T-cell (primary cell): ENCODE measurements at regions not wholly inside any gene's neighbourhood (a gene's known extent, or its start where the extent isn't known, plus 50 kb on each side); places are given as distances from the start of the nearest gene placed in this dataset.
A peak's percentile ranks its signal among the peaks of the same experiment; 100 is the strongest.

Source experiments
- ATAC-seq, 4 experiments: fragments of 200-7000 bp in 3 of 4; fragments of 150-1000 bp in 1 of 4; cut with Tn5 transposase; replicated peaks in 1 of 4; 1 replicate in 3 of 4; 2 replicates in 1 of 4; pipeline ENCODE4 v1.10.0; 2021; ENCODE audit warnings: moderate library complexity in 3 of 4, mild to moderate bottlenecking in 2 of 4, moderate number of reproducible peaks in 1 of 4
- CTCF ChIA-PET, 2 donors: fragments of 300-600 bp; sonication (Branson Sonifier 250); formaldehyde crosslinking; loops; one replicate each; lab custom pipeline; 2022; ENCODE audit warnings: antibody characterized with exemption in 2 of 2; lab: Charles Lee
- POLR2A ChIA-PET, 2 donors: fragments of 300-600 bp; sonication (Branson Sonifier 250); formaldehyde crosslinking; loops; one replicate each; lab custom pipeline; 2022; ENCODE audit warnings: antibody characterized with exemption in 2 of 2; lab: Charles Lee
- DNase-seq, 35 experiments: peaks; one replicate each; pipeline versions ENCODE4 v3.0.0 to v3.0.0-alpha.2; 2013 to 2023
- H3K27ac ChIP-seq: one replicate; pipeline ENCODE4 v1.5.1; 2013; ENCODE audit warnings: low read length
- H3K27me3 ChIP-seq, 2 experiments: replicated peaks in 1 of 2; 1 replicate in 1 of 2; 2 replicates in 1 of 2; pipeline versions ENCODE4 v1.6.1 to v1.7.0; 2013; ENCODE audit warnings: low read length in 1 of 2, mixed read lengths in 1 of 2; ENCODE audit not compliant: control insufficient read depth in 2 of 2, insufficient read depth in 2 of 2; ENCODE audit errors: extremely low read depth in 1 of 2
- H3K36me3 ChIP-seq, 2 donors: 1 replicate in 1 of 2; 2 replicates in 1 of 2; pipeline versions ENCODE4 v1.6.1 to v1.7.0; 2013; ENCODE audit warnings: low read length in 1 of 2; ENCODE audit not compliant: control insufficient read depth in 2 of 2, insufficient read depth in 1 of 2; ENCODE audit errors: extremely low read depth in 1 of 2
- H3K4me1 ChIP-seq, 2 experiments: 1 replicate in 1 of 2; 2 replicates in 1 of 2; pipeline versions ENCODE4 v1.6.1 to v1.7.0; 2013; ENCODE audit warnings: low read length in 2 of 2, mixed read lengths in 1 of 2; ENCODE audit not compliant: insufficient read depth in 2 of 2, control insufficient read depth in 1 of 2; ENCODE audit errors: extremely low read depth in 1 of 2
- H3K4me3 ChIP-seq, 2 donors: 1 replicate in 1 of 2; 2 replicates in 1 of 2; pipeline versions ENCODE4 v1.5.1 to v1.7.0; 2013; ENCODE audit warnings: mild to moderate bottlenecking in 2 of 2, low read length in 1 of 2, moderate library complexity in 1 of 2; ENCODE audit not compliant: control insufficient read depth in 1 of 2; ENCODE audit errors: extremely low read depth in 1 of 2
- H3K9me3 ChIP-seq: 2 replicates; pipeline ENCODE4 v1.7.0; 2013
- H3K27ac Mint-ChIP-seq, 2 donors: one replicate each; pipeline ENCODE4 v1.8.0; 2020 to 2021; ENCODE audit warnings: mild to moderate bottlenecking in 2 of 2, mixed read lengths in 2 of 2
- H3K27me3 Mint-ChIP-seq, 2 donors: one replicate each; pipeline ENCODE4 v1.8.0; 2021 to 2022; ENCODE audit warnings: mixed read lengths in 2 of 2
- H3K36me3 Mint-ChIP-seq: one replicate; pipeline ENCODE4 v1.8.0; 2021; ENCODE audit warnings: mixed read lengths
- H3K4me1 Mint-ChIP-seq, 3 donors: one replicate each; pipeline ENCODE4 v1.8.0; 2020 to 2022; ENCODE audit warnings: mixed read lengths in 3 of 3, mild to moderate bottlenecking in 1 of 3
- H3K4me3 Mint-ChIP-seq, 3 donors: one replicate each; pipeline ENCODE4 v1.8.0; 2020 to 2022; ENCODE audit warnings: mild to moderate bottlenecking in 3 of 3, mixed read lengths in 3 of 3, moderate library complexity in 3 of 3
- H3K9me3 Mint-ChIP-seq, 3 donors: one replicate each; pipeline ENCODE4 v1.8.0; 2020 to 2022; ENCODE audit warnings: mixed read lengths in 3 of 3
- WGBS: methylation state at CpG from one replicate; pipeline ENCODE4 v1.1.5; 2013; ENCODE audit warnings: missing lambda C conversion rate; ENCODE audit not compliant: insufficient coverage; 5-methylcytosine and 5-hydroxymethylcytosine counted together

DNA sequence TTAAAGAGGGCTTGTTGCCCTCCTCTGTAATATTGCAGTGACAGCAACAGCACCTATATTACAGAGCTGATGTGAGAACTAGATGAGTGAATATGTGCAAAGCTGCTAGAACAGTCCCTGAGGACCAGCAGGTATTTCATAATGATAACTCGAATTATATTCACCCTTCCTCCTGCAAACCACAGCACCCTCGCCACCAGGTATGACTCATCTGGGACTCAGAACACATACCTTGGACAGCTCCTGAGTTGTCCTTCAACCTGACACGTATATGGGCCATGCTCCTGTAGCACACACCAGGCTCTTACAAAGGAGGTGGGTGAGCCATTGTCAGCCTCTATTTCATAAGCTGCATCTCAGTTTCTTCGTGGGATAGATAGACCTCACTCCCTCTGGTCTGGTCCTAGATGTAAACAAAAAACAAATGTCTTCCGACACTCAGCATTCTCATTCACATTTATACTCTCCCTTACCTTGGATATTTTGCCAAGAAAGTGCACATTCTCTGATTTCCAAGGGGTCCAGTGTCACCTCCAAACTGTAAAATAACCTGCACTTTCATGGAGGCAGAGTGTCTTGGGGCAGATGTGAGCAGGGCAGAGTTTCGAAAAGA, 124.5 kb downstream of the TLE3 start:
- Histone ChIP-seq H3K36me3 (no peaks in the 10 kb centered on the region), H3K4me3 (no peak overlapping the region), H3K27me3 (peaks cover 0 to 22% of the 10 kb centered on the region in 2 experiments), H3K27ac (no peak overlapping the region), H3K4me1 (no peaks in the 10 kb centered on the region), H3K9me3 (no peaks in the 10 kb centered on the region)
- peaks cover 10 to 34% of the 10 kb centered on the region in 2 donors for H3K27me3 Mint-ChIP-seq
- DNase-seq (peak in 3 of 35 experiments; percentile 4 to 22 (median 19)), ATAC-seq (peak in 2 of 4 experiments; percentile 33 to 44)
- WGBS: 47% methylated on average over 4 of the region's 6 CpGs
- POLR2A ChIA-PET: no interaction called here
- H3K27ac Mint-ChIP-seq: no peak overlapping the region
- no peaks in the 10 kb centered on the region for H3K36me3 Mint-ChIP-seq
- CTCF ChIA-PET: no interaction called here
- peaks cover 0 to 4% (median 3%) of the 10 kb centered on the region in 3 donors for H3K9me3 Mint-ChIP-seq
- H3K4me1 Mint-ChIP-seq: no peaks in the 10 kb centered on the region
- H3K4me3 Mint-ChIP-seq: no peak overlapping the region

DNA sequence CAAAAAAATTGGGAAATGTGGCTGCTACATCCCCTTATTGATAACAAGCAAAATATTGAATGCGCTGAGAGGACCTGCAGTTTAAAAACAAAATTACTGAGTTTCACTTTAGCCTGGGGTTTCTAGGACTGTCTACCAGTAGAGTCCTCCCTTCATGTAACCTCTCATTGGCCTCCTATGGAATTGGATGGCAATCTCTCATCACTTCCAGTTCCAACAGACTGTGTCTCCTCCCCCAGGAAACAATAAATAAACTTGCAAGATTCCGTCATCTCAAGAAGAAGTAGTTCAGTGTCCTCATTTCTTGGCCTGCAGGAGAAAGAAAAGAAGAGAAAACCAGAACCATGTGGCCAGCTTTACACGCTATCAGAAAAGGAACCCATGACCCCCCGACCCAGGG, 123.8 kb downstream of the TLE3 start:
- ATAC-seq: no peak
- peaks cover 10 to 31% of the 10 kb centered on the region in 2 donors for H3K27me3 Mint-ChIP-seq
- H3K27ac Mint-ChIP-seq: peak overlapping the region in 1 of 2 donors; percentile 53
- no peaks in the 10 kb centered on the region for H3K36me3 Mint-ChIP-seq
- H3K4me1 Mint-ChIP-seq: no peaks in the 10 kb centered on the region
- no peaks in the 10 kb centered on the region for H3K36me3 ChIP-seq
- H3K4me3 Mint-ChIP-seq: no peak overlapping the region
- peaks cover 0 to 27% of the 10 kb centered on the region in 2 experiments for H3K27me3 ChIP-seq
- no peak overlapping the region for H3K4me3 ChIP-seq
- H3K27ac ChIP-seq: no peak overlapping the region
- DNase-seq: no peak
- 89% methylated on average over 4 of the region's 4 CpGs for WGBS
- ChIA-PET POLR2A (no interaction called here), CTCF (no interaction called here)
- H3K9me3 ChIP-seq: no peaks in the 10 kb centered on the region
- H3K9me3 Mint-ChIP-seq: peaks cover 0 to 4% (median 3%) of the 10 kb centered on the region in 3 donors
- H3K4me1 ChIP-seq: no peaks in the 10 kb centered on the region

DNA sequence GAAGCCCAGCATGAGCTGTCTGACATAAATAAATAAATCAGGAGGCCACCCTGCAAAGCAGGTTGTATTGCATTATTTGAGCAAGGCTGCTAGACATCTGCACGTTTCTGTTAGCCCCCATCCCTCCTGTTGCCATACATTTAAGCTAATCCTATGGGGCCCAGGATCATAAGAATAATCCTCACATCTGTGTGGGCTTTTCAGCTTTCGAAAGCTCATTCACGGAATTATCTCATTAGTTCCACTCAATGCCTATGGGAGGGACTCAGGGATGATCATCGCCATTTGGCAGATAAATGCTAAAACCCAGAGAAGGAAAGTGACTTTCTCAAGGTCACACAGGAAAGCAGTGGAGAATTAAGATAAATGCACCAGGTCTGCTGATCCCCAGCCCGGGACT, 123.4 kb downstream of the TLE3 start:
- DNase-seq (no peak), ATAC-seq (no peak)
- no peaks in the 10 kb centered on the region for H3K4me1 Mint-ChIP-seq
- peaks cover 0 to 4% (median 3%) of the 10 kb centered on the region in 3 donors for H3K9me3 Mint-ChIP-seq
- no peak overlapping the region for H3K4me3 Mint-ChIP-seq
- CTCF ChIA-PET: no interaction called here
- peaks cover 10 to 33% of the 10 kb centered on the region in 2 donors for H3K27me3 Mint-ChIP-seq
- Histone ChIP-seq H3K4me3 (no peak overlapping the region), H3K9me3 (no peaks in the 10 kb centered on the region), H3K27ac (no peak overlapping the region), H3K27me3 (peaks cover 0 to 28% of the 10 kb centered on the region in 2 experiments), H3K4me1 (no peaks in the 10 kb centered on the region), H3K36me3 (no peaks in the 10 kb centered on the region)
- no peaks in the 10 kb centered on the region for H3K36me3 Mint-ChIP-seq
- no CpG with 5 or more reads among the region's 5 CpGs for WGBS
- POLR2A ChIA-PET: no interaction called here
- H3K27ac Mint-ChIP-seq: no peak overlapping the region

DNA sequence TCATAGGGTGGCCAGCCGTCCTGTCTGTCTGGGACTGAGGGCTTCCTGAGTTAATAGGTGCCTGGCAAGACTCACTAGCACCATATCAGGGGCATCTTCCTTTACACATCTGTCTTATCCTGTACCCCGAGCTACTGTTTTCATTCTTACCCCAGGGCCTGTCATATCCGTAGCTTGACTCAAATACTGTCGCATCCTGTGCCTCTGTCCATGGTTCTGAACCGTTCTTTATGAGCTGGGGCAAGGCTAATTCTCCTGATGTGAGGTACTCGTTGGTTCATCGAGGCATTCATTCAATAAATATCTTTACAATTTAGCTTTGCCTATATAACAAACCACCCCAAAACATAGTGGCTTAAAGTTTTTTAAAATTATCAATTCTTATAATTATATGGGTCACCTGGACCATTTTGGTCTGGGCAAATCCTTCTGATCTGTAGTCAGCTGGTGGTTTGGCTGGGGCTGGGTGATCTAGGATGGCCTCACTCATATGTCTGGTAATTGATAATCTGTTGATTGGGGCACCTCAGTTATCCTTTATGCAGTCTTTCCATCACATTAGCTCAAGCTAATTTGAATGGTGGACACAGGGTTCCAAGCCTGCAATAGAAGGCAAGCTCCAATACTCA, 121.2 kb downstream of the TLE3 start:
- peaks cover 0 to 4% (median 3%) of the 10 kb centered on the region in 3 donors for H3K9me3 Mint-ChIP-seq
- Histone ChIP-seq H3K4me3 (no peak overlapping the region), H3K27me3 (peaks cover 0 to 23% of the 10 kb centered on the region in 2 experiments), H3K27ac (no peak overlapping the region), H3K9me3 (no peaks in the 10 kb centered on the region), H3K4me1 (no peaks in the 10 kb centered on the region), H3K36me3 (no peaks in the 10 kb centered on the region)
- ChIA-PET POLR2A (no interaction called here), CTCF (no interaction called here)
- H3K27ac Mint-ChIP-seq: no peak overlapping the region
- H3K27me3 Mint-ChIP-seq: peaks cover 10 to 38% of the 10 kb centered on the region in 2 donors
- 19% methylated on average over 5 of the region's 7 CpGs for WGBS
- H3K4me1 Mint-ChIP-seq: no peaks in the 10 kb centered on the region
- no peak overlapping the region for H3K4me3 Mint-ChIP-seq
- no peaks in the 10 kb centered on the region for H3K36me3 Mint-ChIP-seq
- DNase-seq: peak in 26 of 35 experiments; percentile 7 to 73 (median 28)
- ATAC-seq: peak in 3 of 4 experiments; percentile 30 to 57 (median 37)

DNA sequence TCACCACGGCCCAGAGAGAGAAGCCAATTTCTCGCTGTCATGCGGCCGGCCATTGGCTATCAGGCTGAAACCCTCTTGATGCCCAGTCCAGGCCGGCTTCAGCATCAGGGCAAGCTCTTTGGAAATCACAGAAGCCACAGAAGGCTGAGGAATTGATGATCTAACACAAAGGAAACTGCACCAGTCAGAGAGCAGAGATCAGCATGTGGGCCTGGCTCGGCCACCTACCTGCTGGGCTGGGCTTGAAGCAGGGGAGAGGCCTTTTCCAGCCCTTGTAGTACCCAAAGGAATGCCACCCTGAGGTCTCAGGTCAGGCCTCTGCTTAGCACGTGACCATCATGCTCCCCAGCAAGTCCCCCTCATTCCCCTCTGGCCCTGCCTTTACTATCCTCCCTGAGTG, 119.1 kb downstream of the TLE3 start:
- Mint-ChIP-seq H3K4me1 (no peaks in the 10 kb centered on the region), H3K27ac (no peak overlapping the region), H3K36me3 (no peaks in the 10 kb centered on the region), H3K27me3 (peaks cover under 1 to 38% of the 10 kb centered on the region in 2 donors), H3K4me3 (no peak overlapping the region), H3K9me3 (peaks cover 0 to 4% (median 3%) of the 10 kb centered on the region in 3 donors)
- ATAC-seq (no peak), DNase-seq (no peak)
- no peaks in the 10 kb centered on the region for H3K4me1 ChIP-seq
- no peaks in the 10 kb centered on the region for H3K36me3 ChIP-seq
- H3K4me3 ChIP-seq: no peak overlapping the region
- peaks cover 0 to 36% of the 10 kb centered on the region in 2 experiments for H3K27me3 ChIP-seq
- POLR2A ChIA-PET: no interaction called here
- H3K9me3 ChIP-seq: no peaks in the 10 kb centered on the region
- no peak overlapping the region for H3K27ac ChIP-seq
- 73% methylated on average over 7 of the region's 7 CpGs for WGBS
- CTCF ChIA-PET: no interaction called here

DNA sequence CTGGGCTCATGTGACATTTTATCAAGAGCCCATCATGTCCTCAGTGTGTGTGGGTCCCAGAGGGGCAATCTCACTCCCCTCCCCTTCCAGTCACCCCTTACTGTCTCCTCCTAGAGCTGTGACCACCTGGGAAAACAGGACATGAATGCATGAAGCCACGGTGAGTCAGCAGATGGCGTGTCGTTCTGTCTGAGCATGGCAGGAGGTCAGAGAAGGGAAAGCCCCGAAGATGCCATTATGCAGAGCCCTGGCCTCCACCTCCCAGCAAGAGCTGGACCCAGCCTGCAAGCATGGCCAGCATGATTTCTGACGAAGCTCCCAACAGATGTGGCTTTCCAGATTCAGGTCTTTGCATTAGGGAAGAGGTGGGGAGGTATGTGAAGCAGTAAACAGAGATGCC, 118.5 kb downstream of the TLE3 start:
- ATAC-seq (no peak), DNase-seq (no peak)
- Histone ChIP-seq H3K4me3 (no peak overlapping the region), H3K27ac (no peak overlapping the region), H3K36me3 (no peaks in the 10 kb centered on the region), H3K4me1 (no peaks in the 10 kb centered on the region), H3K27me3 (peaks cover 0 to 37% of the 10 kb centered on the region in 2 experiments), H3K9me3 (no peaks in the 10 kb centered on the region)
- Mint-ChIP-seq H3K4me3 (no peak overlapping the region), H3K27ac (no peak overlapping the region), H3K27me3 (peaks cover 0 to 37% of the 10 kb centered on the region in 2 donors), H3K9me3 (peaks cover 0 to 4% (median 3%) of the 10 kb centered on the region in 3 donors), H3K36me3 (no peaks in the 10 kb centered on the region), H3K4me1 (no peaks in the 10 kb centered on the region)
- POLR2A ChIA-PET: interaction anchor here (0.5 to 0.6 kb wide), 2 partner anchors 221 to 241 kb away, joined by 3 to 10 read pairs; no protein-coding TSS in a partner anchor
- 0% methylated on average over 4 of the region's 5 CpGs for WGBS
- CTCF ChIA-PET: interaction anchor here in 1 of 2 donors (0.6 kb wide), 1 partner anchor 426 kb away, joined by 3 read pairs; no protein-coding TSS in a partner anchor
